ENCODE measurements at regions not wholly inside any gene's neighbourhood (a gene's known extent, or its start where the extent isn't known, plus 50 kb on each side); places are given as distances from the start of the nearest gene placed in this dataset.
"Not testable (repeated sequence)": the region's sequence is repeated elsewhere in the genome, so short reads cannot be mapped to it uniquely, and the experiment has no call there.

DNA sequence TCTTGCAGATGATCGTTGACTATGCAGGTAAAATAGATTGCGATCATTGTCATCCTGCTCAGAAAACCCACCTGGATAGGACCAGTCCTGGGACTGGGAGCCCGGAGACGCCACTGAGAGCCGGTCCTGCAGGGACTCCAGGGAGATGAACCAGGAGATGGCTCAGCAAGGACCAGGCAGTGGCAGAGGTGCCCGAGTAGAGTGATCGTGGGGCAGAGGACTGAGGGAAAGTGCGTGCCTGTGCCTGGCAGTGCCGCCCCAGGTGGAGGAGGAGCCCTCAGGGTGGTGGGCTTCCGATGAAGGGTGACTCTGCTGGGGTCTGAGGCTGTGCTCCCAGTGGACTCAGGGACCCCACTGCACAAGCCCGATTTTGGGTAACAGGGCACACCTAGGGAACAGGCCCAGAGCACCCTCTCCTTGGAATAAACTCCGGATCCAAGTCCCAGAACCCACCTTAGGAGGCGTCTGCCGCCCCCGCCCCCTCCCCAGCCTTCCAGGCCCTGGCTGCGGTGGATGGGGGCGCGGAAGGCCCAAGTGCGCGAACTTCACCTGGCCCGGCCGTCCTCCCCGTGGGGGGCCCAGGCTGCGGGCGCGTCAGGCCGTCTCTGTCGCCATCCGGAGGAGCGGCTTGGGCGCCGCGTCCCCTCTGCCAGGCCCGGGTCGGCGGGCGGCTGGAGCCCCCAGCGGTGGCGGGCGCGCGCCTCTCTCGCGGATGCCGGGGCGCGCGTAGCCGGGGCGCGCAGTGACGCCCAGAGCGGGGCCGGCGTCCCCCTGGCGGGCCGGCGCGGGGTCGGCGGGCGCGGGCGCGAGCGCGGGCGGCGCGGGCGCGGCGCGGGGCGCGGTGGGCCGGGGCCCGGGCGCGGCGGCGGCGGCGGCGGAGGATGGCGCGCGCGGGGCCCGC, 1338.8 kb downstream of the BRD1 start:
- DNase-seq (ENCODE audit: insufficient read length, low spot score) (no peak), FAIRE-seq (no peak)
- TF ChIP-seq POU2F2 (IDR thresholded peaks at IDR 0.05; ENCODE audit: low read depth, low read length) (no peak), TAF1 (IDR thresholded peaks at IDR 0.05; ENCODE audit: low read depth, low read length) (no peak), POLR2AphosphoS5 (IDR thresholded peaks at IDR 0.05; ENCODE audit: low read depth, low read length) (no peak), SPI1 (IDR thresholded peaks at IDR 0.05; ENCODE audit: low read depth, low read length) (no peak), PAX5 (IDR thresholded peaks at IDR 0.05; ENCODE audit: insufficient read depth, low read length, severe bottlenecking) (no peak), POLR2A (IDR thresholded peaks at IDR 0.05; ENCODE audit: low read depth, low read length) (no peak)

- FAIRE-seq (no peak), DNase-seq (ENCODE audit: insufficient read length, low spot score) (no peak)
- no peak for TF ChIP-seq POU2F2 (IDR thresholded peaks at IDR 0.05; ENCODE audit: low read depth, low read length)
These were observed 1339.5 kb downstream of the BRD1 start for GRCh38 chr22:48488149-48488551.

GRCh38 chr22:48486558-48486957, 1341.1 kb downstream of the BRD1 start:
- TF ChIP-seq POLR2A (IDR thresholded peaks at IDR 0.05; ENCODE audit: low read depth, low read length), result no peak
- no peak for TF ChIP-seq PAX5 (IDR thresholded peaks at IDR 0.05; ENCODE audit: insufficient read depth, low read length, severe bottlenecking)
- FAIRE-seq, result no peak
- no peak for DNase-seq (ENCODE audit: insufficient read length, low spot score)

- DNase-seq (ENCODE audit: insufficient read length, low spot score), result no peak
- TF ChIP-seq POLR2AphosphoS5 (IDR thresholded peaks at IDR 0.05; ENCODE audit: low read depth, low read length) (no peak), SPI1 (IDR thresholded peaks at IDR 0.05; ENCODE audit: low read depth, low read length) (no peak), POLR2A (IDR thresholded peaks at IDR 0.05; ENCODE audit: low read depth, low read length) (no peak), TAF1 (IDR thresholded peaks at IDR 0.05; ENCODE audit: low read depth, low read length) (no peak), POU2F2 (IDR thresholded peaks at IDR 0.05; ENCODE audit: low read depth, low read length) (no peak), PAX5 (IDR thresholded peaks at IDR 0.05; ENCODE audit: insufficient read depth, low read length, severe bottlenecking) (no peak)
- FAIRE-seq, result no peak
These were observed 1341.5 kb downstream of the BRD1 start for GRCh38 chr22:48486134-48486532.

DNA sequence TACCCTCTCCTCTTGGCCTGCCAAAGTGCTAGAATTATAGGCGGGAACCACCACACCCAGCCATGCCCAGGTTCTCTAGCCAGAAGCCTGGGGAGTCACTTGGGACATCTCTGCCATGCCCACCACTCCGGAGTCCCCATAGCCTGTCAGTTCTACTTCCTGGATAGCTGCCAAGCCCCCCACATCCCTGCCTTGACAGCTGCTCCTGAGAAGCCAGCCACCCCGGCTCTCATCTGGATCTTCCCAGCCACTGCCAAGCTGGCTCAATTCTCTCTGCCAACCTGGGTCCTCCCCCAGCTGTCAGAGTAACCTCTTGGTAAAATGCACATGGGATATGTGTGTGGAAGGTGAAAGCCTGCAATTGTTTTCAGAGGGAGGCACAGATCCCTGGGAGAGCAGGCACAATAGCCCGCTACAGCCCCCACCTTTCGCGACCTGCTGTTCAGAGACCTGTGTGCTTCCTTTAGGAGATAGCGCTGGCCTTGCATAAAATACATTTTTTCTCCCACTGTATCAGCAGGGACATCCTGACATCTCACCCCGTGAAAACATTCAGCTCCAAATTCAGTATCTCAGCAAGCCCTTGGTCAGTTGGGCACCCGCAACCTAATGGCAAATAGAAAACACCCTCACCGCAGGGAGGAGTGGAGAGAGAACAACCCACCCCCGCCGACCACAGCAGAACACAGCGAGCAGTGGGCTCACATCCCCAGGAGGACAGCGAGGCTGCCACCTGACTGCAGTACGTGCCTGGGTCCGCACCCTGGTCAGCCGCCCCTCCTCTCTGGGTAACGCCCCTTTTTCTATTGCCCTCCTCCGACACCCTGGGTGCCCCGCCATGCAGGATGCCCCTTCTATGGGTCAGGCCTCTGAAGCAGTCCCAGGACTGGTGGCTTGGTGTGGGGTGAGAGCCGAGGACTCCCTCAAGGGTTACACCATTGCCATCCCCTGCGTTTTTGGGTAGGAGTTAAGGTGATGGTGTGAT, 1342.2 kb downstream of the BRD1 start:
- no peak for TF ChIP-seq TAF1 (IDR thresholded peaks at IDR 0.05; ENCODE audit: low read depth, low read length)
- FAIRE-seq (no peak), DNase-seq (ENCODE audit: insufficient read length, low spot score) (no peak)

DNA sequence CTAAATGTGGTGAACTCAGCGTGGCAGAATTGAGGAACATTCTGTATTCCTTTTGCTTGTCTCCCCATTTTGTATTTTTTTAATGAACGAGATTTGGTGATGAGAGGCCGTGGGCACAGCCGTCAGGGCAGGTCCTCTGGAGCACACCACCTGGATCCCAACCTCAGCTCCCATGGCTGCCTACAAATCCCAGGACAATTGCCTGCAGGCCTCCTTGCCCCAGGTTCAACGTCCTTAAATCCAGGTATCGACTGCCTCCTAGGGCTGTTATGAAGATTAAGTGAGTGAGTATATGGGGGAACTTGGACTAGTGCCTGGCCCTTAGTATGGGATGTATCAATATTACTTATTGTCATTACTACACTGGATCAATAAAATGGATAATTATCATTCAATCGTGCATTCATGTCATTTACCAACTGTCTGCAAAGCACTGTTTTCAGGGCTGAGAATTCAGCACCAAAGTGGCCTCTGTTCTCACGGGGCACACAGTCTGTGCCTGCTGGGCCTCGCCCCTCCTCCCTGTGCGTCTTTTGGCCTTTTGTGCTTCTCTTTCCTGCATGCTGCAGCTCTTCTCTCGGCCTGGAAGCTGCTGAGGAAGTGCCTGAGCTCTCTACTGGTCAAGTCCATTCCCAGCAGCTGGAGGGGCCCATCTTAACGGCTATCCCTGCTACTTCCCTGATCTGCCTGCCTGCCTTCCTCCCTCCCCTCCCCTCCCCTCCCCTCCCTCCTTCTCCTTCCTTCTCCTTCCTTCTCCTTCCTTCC, 1343.7 kb downstream of the BRD1 start:
- no peak for DNase-seq (ENCODE audit: insufficient read length, low spot score)
- FAIRE-seq, result no peak
- no peak for TF ChIP-seq TAF1 (IDR thresholded peaks at IDR 0.05; ENCODE audit: low read depth, low read length)
- no peak for TF ChIP-seq POLR2AphosphoS5 (IDR thresholded peaks at IDR 0.05; ENCODE audit: low read depth, low read length)

GRCh38 chr22:48482771-48483170, 1344.9 kb downstream of the BRD1 start:
- DNase-seq (ENCODE audit: insufficient read length, low spot score), result no peak
- TF ChIP-seq PAX5 (IDR thresholded peaks at IDR 0.05; ENCODE audit: insufficient read depth, low read length, severe bottlenecking) (no peak), POLR2AphosphoS5 (IDR thresholded peaks at IDR 0.05; ENCODE audit: low read depth, low read length) (no peak), POLR2A (IDR thresholded peaks at IDR 0.05; ENCODE audit: low read depth, low read length) (no peak), TAF1 (IDR thresholded peaks at IDR 0.05; ENCODE audit: low read depth, low read length) (no peak), POU2F2 (IDR thresholded peaks at IDR 0.05; ENCODE audit: low read depth, low read length) (no peak), SPI1 (IDR thresholded peaks at IDR 0.05; ENCODE audit: low read depth, low read length) (no peak)
- FAIRE-seq, result no peak

DNA sequence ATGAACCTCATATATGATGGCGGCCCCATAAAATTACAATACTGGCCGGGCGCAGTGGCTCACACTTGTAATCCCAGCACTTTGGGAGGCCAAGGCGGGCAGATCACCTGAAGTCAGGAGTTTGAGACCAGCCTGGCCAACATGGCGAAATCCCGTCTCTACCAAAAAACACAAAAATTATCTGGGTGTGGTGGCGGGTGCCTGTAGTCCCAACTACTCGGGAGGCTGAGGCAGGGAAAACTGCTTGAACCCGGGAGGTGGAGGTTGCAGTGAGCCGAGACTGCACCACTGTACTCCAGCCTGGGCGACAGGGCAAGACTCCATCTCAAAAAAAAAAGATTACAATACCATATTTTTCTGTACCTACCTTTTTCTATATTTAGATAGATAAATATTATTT, 1345.5 kb downstream of the BRD1 start:
- not testable (repeated sequence) for FAIRE-seq

GRCh38 chr22:48481748-48482147, 1345.9 kb downstream of the BRD1 start:
- FAIRE-seq, result no peak

More for the DNA sequence above, 1345.5 kb downstream of the BRD1 start:
- DNase-seq (ENCODE audit: insufficient read length, low spot score), result not testable (repeated sequence)

More at GRCh38 chr22:48481748-48482147, 1345.9 kb downstream of the BRD1 start:
- no peak for DNase-seq (ENCODE audit: insufficient read length, low spot score)
- TF ChIP-seq PAX5 (IDR thresholded peaks at IDR 0.05; ENCODE audit: insufficient read depth, low read length, severe bottlenecking) (no peak), POLR2A (IDR thresholded peaks at IDR 0.05; ENCODE audit: low read depth, low read length) (no peak), TAF1 (IDR thresholded peaks at IDR 0.05; ENCODE audit: low read depth, low read length) (no peak), POU2F2 (IDR thresholded peaks at IDR 0.05; ENCODE audit: low read depth, low read length) (no peak), POLR2AphosphoS5 (IDR thresholded peaks at IDR 0.05; ENCODE audit: low read depth, low read length) (no peak), SPI1 (IDR thresholded peaks at IDR 0.05; ENCODE audit: low read depth, low read length) (no peak)

Data from GM12891 (cell line).